ENCODE measurements at regions not wholly inside any gene's neighbourhood (a gene's known extent, or its start where the extent isn't known, plus 50 kb on each side); places are given as distances from the start of the nearest gene placed in this dataset.

DNA sequence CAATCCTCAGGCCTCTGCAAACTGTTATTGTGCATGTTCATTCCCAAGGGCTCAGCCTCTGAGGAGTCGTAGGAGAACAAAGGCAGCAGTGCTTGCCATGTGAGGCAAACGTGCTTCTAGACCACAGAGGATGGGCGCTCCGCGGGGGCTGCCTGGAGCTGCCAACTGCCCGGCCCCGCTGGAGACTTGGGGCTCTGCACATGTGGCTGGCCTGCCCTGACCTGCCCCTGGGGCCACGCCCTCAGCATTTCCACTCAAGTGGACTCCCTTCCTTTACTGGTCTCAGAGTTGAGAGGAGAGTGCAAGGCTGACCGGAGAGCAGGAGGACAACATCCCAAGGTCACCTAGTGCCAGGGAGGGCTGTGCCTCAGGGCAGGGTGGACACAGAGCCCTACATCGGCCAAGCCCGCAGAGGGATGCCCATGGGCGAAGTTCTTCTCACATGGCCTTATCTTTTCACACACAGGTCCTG lies 222.3 kb upstream of the ZNF32 start:
- TF ChIP-seq, protein P1, sequence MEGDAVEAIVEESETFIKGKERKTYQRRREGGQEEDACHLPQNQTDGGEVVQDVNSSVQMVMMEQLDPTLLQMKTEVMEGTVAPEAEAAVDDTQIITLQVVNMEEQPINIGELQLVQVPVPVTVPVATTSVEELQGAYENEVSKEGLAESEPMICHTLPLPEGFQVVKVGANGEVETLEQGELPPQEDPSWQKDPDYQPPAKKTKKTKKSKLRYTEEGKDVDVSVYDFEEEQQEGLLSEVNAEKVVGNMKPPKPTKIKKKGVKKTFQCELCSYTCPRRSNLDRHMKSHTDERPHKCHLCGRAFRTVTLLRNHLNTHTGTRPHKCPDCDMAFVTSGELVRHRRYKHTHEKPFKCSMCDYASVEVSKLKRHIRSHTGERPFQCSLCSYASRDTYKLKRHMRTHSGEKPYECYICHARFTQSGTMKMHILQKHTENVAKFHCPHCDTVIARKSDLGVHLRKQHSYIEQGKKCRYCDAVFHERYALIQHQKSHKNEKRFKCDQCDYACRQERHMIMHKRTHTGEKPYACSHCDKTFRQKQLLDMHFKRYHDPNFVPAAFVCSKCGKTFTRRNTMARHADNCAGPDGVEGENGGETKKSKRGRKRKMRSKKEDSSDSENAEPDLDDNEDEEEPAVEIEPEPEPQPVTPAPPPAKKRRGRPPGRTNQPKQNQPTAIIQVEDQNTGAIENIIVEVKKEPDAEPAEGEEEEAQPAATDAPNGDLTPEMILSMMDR (IDR thresholded peaks at IDR 0.05) = no peak
- TF ChIP-seq POLR2AphosphoS5 (IDR thresholded peaks at IDR 0.05) (no peak), POLR2A (IDR thresholded peaks at IDR 0.05) (no peak)

All from gastroesophageal sphincter (tissue), 3 donors.